H9 (cell line): ENCODE measurements at regions not wholly inside any gene's neighbourhood (a gene's known extent, or its start where the extent isn't known, plus 50 kb on each side); places are given as distances from the start of the nearest gene placed in this dataset.

ENCODE experiments used
- DNase-seq: peaks from one replicate; pipeline ENCODE4 v3.0.0-alpha.2; 2017
- H2AFZ ChIP-seq: one replicate; pipeline ENCODE4 v1.6.1; 2013; ENCODE audit warnings: mild to moderate bottlenecking, low read length, control low read depth, moderate library complexity
- H2AK5ac ChIP-seq: 2 replicates; pipeline ENCODE4 v1.6.1; 2013; ENCODE audit warnings: low read length, control low read depth, mixed read lengths; ENCODE audit not compliant: insufficient read length
- H2BK120ac ChIP-seq: one replicate; pipeline ENCODE4 v1.6.1; 2013; ENCODE audit warnings: low read depth, mild to moderate bottlenecking, low read length, control low read depth, inconsistent platforms; ENCODE audit not compliant: poor library complexity, severe bottlenecking
- H2BK12ac ChIP-seq: 2 replicates; pipeline ENCODE4 v1.6.1; 2013; ENCODE audit warnings: low read length, control low read depth, mixed read lengths, low read depth; ENCODE audit not compliant: insufficient read length
- H2BK15ac ChIP-seq: 2 replicates; pipeline ENCODE4 v1.6.1; 2013; ENCODE audit warnings: low read depth, low read length, control low read depth
- H2BK20ac ChIP-seq: one replicate; pipeline ENCODE4 v1.6.1; 2013; ENCODE audit warnings: low read depth, mild to moderate bottlenecking, low read length, control low read depth, inconsistent platforms; ENCODE audit not compliant: poor library complexity, severe bottlenecking
- H2BK5ac ChIP-seq: 2 replicates; pipeline ENCODE4 v1.6.1; 2013; ENCODE audit warnings: low read length, control low read depth, mixed read lengths; ENCODE audit not compliant: insufficient read length
- H3K14ac ChIP-seq: 2 replicates; pipeline ENCODE4 v1.6.1; 2013; ENCODE audit warnings: low read length, control low read depth; ENCODE audit not compliant: insufficient read depth
- H3K18ac ChIP-seq: 2 replicates; pipeline ENCODE4 v1.6.1; 2013; ENCODE audit warnings: low read depth, mild to moderate bottlenecking, mixed read lengths, low read length, control low read depth; ENCODE audit not compliant: insufficient read length
- H3K23ac ChIP-seq: 2 replicates; pipeline ENCODE4 v1.6.1; 2013; ENCODE audit warnings: low read length, control low read depth, mixed read lengths, low read depth; ENCODE audit not compliant: insufficient read length
- H3K23me2 ChIP-seq: 2 replicates; pipeline ENCODE4 v1.6.1; 2013; ENCODE audit warnings: low read depth, mild to moderate bottlenecking, mixed read lengths, low read length, control low read depth; ENCODE audit not compliant: insufficient read length, poor library complexity, severe bottlenecking
- H3K27ac ChIP-seq: 2 replicates; pipeline ENCODE4 v1.5.1; 2013; ENCODE audit warnings: low read length, control low read depth, mixed read lengths, low read depth; ENCODE audit not compliant: insufficient read length
- H3K27me3 ChIP-seq: 2 replicates; pipeline ENCODE4 v1.6.1; 2013; ENCODE audit warnings: low read length, control low read depth, inconsistent platforms; ENCODE audit not compliant: insufficient read depth
- H3K4ac ChIP-seq: 2 replicates; pipeline ENCODE4 v1.6.1; 2013; ENCODE audit warnings: low read depth, mild to moderate bottlenecking, control low read depth, inconsistent platforms, low read length, moderate library complexity
- H3K4me1 ChIP-seq: 2 replicates; pipeline ENCODE4 v1.6.1; 2013; ENCODE audit warnings: low read length, control low read depth, inconsistent platforms; ENCODE audit not compliant: insufficient read depth
- H3K4me2 ChIP-seq: 2 replicates; pipeline ENCODE4 v1.6.1; 2013; ENCODE audit warnings: low read length, control low read depth, mixed read lengths; ENCODE audit not compliant: insufficient read length, insufficient read depth
- H3K56ac ChIP-seq: 2 replicates; pipeline ENCODE4 v1.6.1; 2013; ENCODE audit warnings: low read depth, mild to moderate bottlenecking, mixed read lengths, low read length, control low read depth; ENCODE audit not compliant: insufficient read length
- H3K79me1 ChIP-seq: 2 replicates; pipeline ENCODE4 v1.6.1; 2013; ENCODE audit warnings: low read depth, mild to moderate bottlenecking, moderate library complexity, low read length, control low read depth, inconsistent platforms; ENCODE audit not compliant: insufficient read depth, poor library complexity, severe bottlenecking
- H3K79me2 ChIP-seq: 2 replicates; pipeline ENCODE4 v1.6.1; 2013; ENCODE audit warnings: low read length, control low read depth, inconsistent platforms; ENCODE audit not compliant: insufficient read depth
- H3K9ac ChIP-seq: 2 replicates; pipeline ENCODE4 v1.6.1; 2013; ENCODE audit warnings: low read length, control low read depth, mixed read lengths; ENCODE audit not compliant: insufficient read length; ENCODE audit errors: extremely low read depth
- H3K9me3 ChIP-seq: one replicate; pipeline ENCODE4 v1.6.1; 2013; ENCODE audit warnings: low read depth, low read length, inconsistent platforms; ENCODE audit not compliant: control insufficient read depth
- H3T11ph ChIP-seq: one replicate; pipeline ENCODE4 v1.6.1; 2013; ENCODE audit warnings: mild to moderate bottlenecking, low read length, control low read depth, inconsistent platforms
- H4K20me1 ChIP-seq: one replicate; pipeline ENCODE4 v1.6.1; 2013; ENCODE audit not compliant: control insufficient read depth, insufficient read length, insufficient read depth
- H4K5ac ChIP-seq: 2 replicates; pipeline ENCODE4 v1.6.1; 2013; ENCODE audit warnings: low read depth, mild to moderate bottlenecking, mixed read lengths, low read length, control low read depth; ENCODE audit not compliant: insufficient read length
- H4K8ac ChIP-seq: replicated peaks from 2 replicates; pipeline ENCODE4 v1.6.1; 2013; ENCODE audit warnings: low read length, control low read depth, mixed read lengths, low read depth; ENCODE audit not compliant: insufficient read length
- H4K91ac ChIP-seq: 2 replicates; pipeline ENCODE4 v1.6.1; 2013; ENCODE audit warnings: low read depth, mild to moderate bottlenecking, moderate library complexity, mixed read lengths, low read length, control low read depth; ENCODE audit not compliant: insufficient read length
- H3K27ac Mint-ChIP-seq, 3 experiments: 2 replicates in 2 of 3; 3 replicates in 1 of 3; pipeline ENCODE4 v1.8.0; 2020 to 2021; ENCODE audit warnings: mixed read lengths in 3 of 3, mild to moderate bottlenecking in 1 of 3, moderate library complexity in 1 of 3
- H3K27me3 Mint-ChIP-seq: 2 replicates; pipeline ENCODE4 v1.8.0; 2021; ENCODE audit warnings: low read depth, mild to moderate bottlenecking, moderate library complexity, mixed read lengths
- H3K36me3 Mint-ChIP-seq, 3 experiments: 2 replicates in 2 of 3; 3 replicates in 1 of 3; pipeline ENCODE4 v1.8.0; 2020 to 2021; ENCODE audit warnings: low read depth in 3 of 3, mixed read lengths in 3 of 3; ENCODE audit not compliant: insufficient read depth in 1 of 3
- H3K4me1 Mint-ChIP-seq, 2 experiments: 2 replicates each; pipeline ENCODE4 v1.8.0; 2020; ENCODE audit warnings: mixed read lengths in 2 of 2
- H3K4me3 Mint-ChIP-seq, 2 experiments: 2 replicates in 1 of 2; 3 replicates in 1 of 2; pipeline ENCODE4 v1.8.0; 2020 to 2021; ENCODE audit warnings: mild to moderate bottlenecking in 2 of 2, mixed read lengths in 2 of 2, moderate library complexity in 1 of 2
- H3K9me3 Mint-ChIP-seq, 2 experiments: 2 replicates in 1 of 2; 3 replicates in 1 of 2; pipeline ENCODE4 v1.8.0; 2020; ENCODE audit warnings: mild to moderate bottlenecking in 2 of 2, mixed read lengths in 2 of 2, moderate library complexity in 1 of 2
- WGBS: extraction: QIAGEN DNeasy Blood & Tissue Kit; methylation state at CpG from one replicate; pipeline ENCODE4 v1.1.7; 2013; ENCODE audit warnings: missing lambda C conversion rate, low lambda C conversion rate, mixed read lengths; ENCODE audit not compliant: insufficient read length; ENCODE audit errors: extremely low coverage; 5-methylcytosine and 5-hydroxymethylcytosine counted together
- TF ChIP-seq, protein P1 (sequence below): fragments of 200-600 bp; sonication (generic); conservative IDR thresholded peaks from 3 replicates; pipeline ENCODE4 v1.8.0; 2021; ENCODE audit warnings: antibody characterized with exemption, mild to moderate bottlenecking

DNA sequence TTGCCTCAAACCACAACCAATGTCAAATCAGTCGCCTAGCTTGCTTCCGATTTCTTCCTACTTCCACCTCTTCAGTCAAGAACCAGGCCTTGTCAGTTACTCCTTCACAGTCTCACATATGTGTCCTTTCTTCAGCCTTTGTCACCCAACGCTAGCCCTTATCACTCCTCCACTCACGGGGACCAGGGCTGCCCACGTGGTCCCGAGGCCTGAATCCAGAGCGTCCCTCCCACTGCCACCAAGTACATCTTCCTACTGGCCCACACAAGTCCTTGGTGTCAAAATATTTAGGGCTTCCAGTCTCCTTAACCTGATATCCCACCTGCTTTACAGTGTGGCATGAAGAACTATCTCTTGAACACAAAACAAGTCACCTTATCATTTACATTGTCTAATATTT lies 119.1 kb upstream of the SPRED2 start:
- no peak overlapping the region for H3K23ac ChIP-seq
- no peak overlapping the region for H2AK5ac ChIP-seq
- no peak overlapping the region for H2BK120ac ChIP-seq
- peaks cover 87% of the 10 kb centered on the region for H3K27me3 Mint-ChIP-seq
- H2AFZ ChIP-seq: no peak overlapping the region
- no CpG with 5 or more reads among the region's 7 CpGs for WGBS
- no peak overlapping the region for H4K5ac ChIP-seq
- no peaks in the 10 kb centered on the region; a peak in 1 of 7 replicates for H3K36me3 Mint-ChIP-seq
- H2BK15ac ChIP-seq: no peak overlapping the region
- no peak overlapping the region for H3T11ph ChIP-seq
- H3K27ac Mint-ChIP-seq: no peak overlapping the region
- no peaks in the 10 kb centered on the region for H3K9me3 ChIP-seq
- no peak overlapping the region for H2BK20ac ChIP-seq
- H3K79me1 ChIP-seq: no peaks in the 10 kb centered on the region
- no peak overlapping the region for H2BK12ac ChIP-seq
- no peak overlapping the region for H4K91ac ChIP-seq
- peaks cover 6% of the 10 kb centered on the region; the same call in 1 of the 2 replicates for H3K27me3 ChIP-seq
- no peak overlapping the region for H3K4ac ChIP-seq
- no peaks in the 10 kb centered on the region for H4K20me1 ChIP-seq
- no peak overlapping the region for H3K14ac ChIP-seq
- H3K4me3 Mint-ChIP-seq: no peak overlapping the region
- peaks cover 6 to 14% of the 10 kb centered on the region in 2 experiments for H3K4me1 Mint-ChIP-seq
- H3K18ac ChIP-seq: no peak overlapping the region
- H4K8ac ChIP-seq: no peak overlapping the region
- no peaks in the 10 kb centered on the region for H3K79me2 ChIP-seq
- TF ChIP-seq, protein P1, sequence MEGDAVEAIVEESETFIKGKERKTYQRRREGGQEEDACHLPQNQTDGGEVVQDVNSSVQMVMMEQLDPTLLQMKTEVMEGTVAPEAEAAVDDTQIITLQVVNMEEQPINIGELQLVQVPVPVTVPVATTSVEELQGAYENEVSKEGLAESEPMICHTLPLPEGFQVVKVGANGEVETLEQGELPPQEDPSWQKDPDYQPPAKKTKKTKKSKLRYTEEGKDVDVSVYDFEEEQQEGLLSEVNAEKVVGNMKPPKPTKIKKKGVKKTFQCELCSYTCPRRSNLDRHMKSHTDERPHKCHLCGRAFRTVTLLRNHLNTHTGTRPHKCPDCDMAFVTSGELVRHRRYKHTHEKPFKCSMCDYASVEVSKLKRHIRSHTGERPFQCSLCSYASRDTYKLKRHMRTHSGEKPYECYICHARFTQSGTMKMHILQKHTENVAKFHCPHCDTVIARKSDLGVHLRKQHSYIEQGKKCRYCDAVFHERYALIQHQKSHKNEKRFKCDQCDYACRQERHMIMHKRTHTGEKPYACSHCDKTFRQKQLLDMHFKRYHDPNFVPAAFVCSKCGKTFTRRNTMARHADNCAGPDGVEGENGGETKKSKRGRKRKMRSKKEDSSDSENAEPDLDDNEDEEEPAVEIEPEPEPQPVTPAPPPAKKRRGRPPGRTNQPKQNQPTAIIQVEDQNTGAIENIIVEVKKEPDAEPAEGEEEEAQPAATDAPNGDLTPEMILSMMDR: no peak
- no peaks in the 10 kb centered on the region for H3K4me1 ChIP-seq
- H2BK5ac ChIP-seq: no peak overlapping the region
- DNase-seq: no peak
- H3K9ac ChIP-seq: no peak overlapping the region
- H3K4me2 ChIP-seq: no peak overlapping the region
- H3K56ac ChIP-seq: no peak overlapping the region
- H3K27ac ChIP-seq: no peak overlapping the region
- peaks cover 0 to 3% of the 10 kb centered on the region in 2 experiments; a peak in 1 of 5 replicates for H3K9me3 Mint-ChIP-seq
- H3K23me2 ChIP-seq: no peaks in the 10 kb centered on the region
